Right atrium auricular region (tissue), 2 donors: ENCODE measurements at regions not wholly inside any gene's neighbourhood (a gene's known extent, or its start where the extent isn't known, plus 50 kb on each side); places are given as distances from the start of the nearest gene placed in this dataset.

Source experiments
- DNase-seq: peaks from one replicate; pipeline ENCODE4 v3.0.0-alpha.2; 2019; ENCODE audit warnings: low spot score
- H3K27ac ChIP-seq, 2 donors: fragments of 200-600 bp; sonication (generic); 1 replicate in 1 of 2; 2 replicates in 1 of 2; pipeline ENCODE4 v1.5.1; 2016 to 2019
- H3K27me3 ChIP-seq, 2 donors: fragments of 200-600 bp; sonication (generic); one replicate each; pipeline versions ENCODE4 v1.5.1 to v1.6.0; 2017 to 2019
- H3K36me3 ChIP-seq: fragments of 200-600 bp; sonication (generic); one replicate; pipeline ENCODE4 v1.5.1; 2016
- H3K4me1 ChIP-seq, 2 donors: fragments of 200-600 bp; sonication (generic); one replicate each; pipeline versions ENCODE4 v1.5.1 to v1.6.0; 2017 to 2019
- H3K4me3 ChIP-seq, 2 donors: fragments of 200-600 bp; sonication (generic); 1 replicate in 1 of 2; 2 replicates in 1 of 2; pipeline ENCODE4 v1.5.1; 2017 to 2019; ENCODE audit warnings: mild to moderate bottlenecking in 1 of 2, moderate library complexity in 1 of 2
- H3K9me3 ChIP-seq, 2 donors: fragments of 200-600 bp; sonication (generic); one replicate each; pipeline ENCODE4 v1.5.1; 2019
- CTCF ChIP-seq, 2 donors: fragments of 200-600 bp; sonication (generic); IDR thresholded peaks; one replicate each; pipeline ENCODE4 v1.5.1; 2019; ENCODE audit warnings: antibody characterized with exemption in 2 of 2

GRCh38 chr4:125042041-125042440 is 272.7 kb upstream of the FAT4 start:
- no peak for DNase-seq
- Histone ChIP-seq H3K27me3 (no peaks in the 10 kb centered on the region), H3K36me3 (no peaks in the 10 kb centered on the region), H3K4me1 (no peaks in the 10 kb centered on the region), H3K9me3 (no peaks in the 10 kb centered on the region), H3K4me3 (no peak overlapping the region), H3K27ac (no peak overlapping the region)
- TF ChIP-seq CTCF (IDR thresholded peaks at IDR 0.05): no peak

GRCh38 chr4:125041372-125041930 is 273.3 kb upstream of the FAT4 start:
- no peak overlapping the region for H3K4me3 ChIP-seq
- TF ChIP-seq CTCF (IDR thresholded peaks at IDR 0.05): no peak
- no peaks in the 10 kb centered on the region for H3K9me3 ChIP-seq
- DNase-seq: no peak
- H3K36me3 ChIP-seq: no peaks in the 10 kb centered on the region
- no peak overlapping the region for H3K27ac ChIP-seq
- H3K27me3 ChIP-seq: no peaks in the 10 kb centered on the region
- H3K4me1 ChIP-seq: no peaks in the 10 kb centered on the region

GRCh38 chr4:125039550-125039949 is 275.2 kb upstream of the FAT4 start:
- no peak for TF ChIP-seq CTCF (IDR thresholded peaks at IDR 0.05)
- H3K9me3 ChIP-seq: peaks cover 0 to 3% of the 10 kb centered on the region in 2 donors
- no peak overlapping the region for H3K4me3 ChIP-seq
- no peak for DNase-seq
- H3K27me3 ChIP-seq: no peaks in the 10 kb centered on the region
- no peak overlapping the region for H3K27ac ChIP-seq
- no peaks in the 10 kb centered on the region for H3K36me3 ChIP-seq
- H3K4me1 ChIP-seq: no peaks in the 10 kb centered on the region

- no peak for DNase-seq
- no peaks in the 10 kb centered on the region for H3K4me1 ChIP-seq
- no peak overlapping the region for H3K4me3 ChIP-seq
- no peak overlapping the region for H3K27ac ChIP-seq
- H3K9me3 ChIP-seq: no peaks in the 10 kb centered on the region
- no peaks in the 10 kb centered on the region for H3K36me3 ChIP-seq
- no peak for TF ChIP-seq CTCF (IDR thresholded peaks at IDR 0.05)
- no peaks in the 10 kb centered on the region for H3K27me3 ChIP-seq
These were observed 291.8 kb upstream of the FAT4 start for GRCh38 chr4:125022855-125023501.

GRCh38 chr4:125021189-125021588 is 293.6 kb upstream of the FAT4 start:
- no peaks in the 10 kb centered on the region for H3K9me3 ChIP-seq
- H3K27me3 ChIP-seq: no peaks in the 10 kb centered on the region
- no peak overlapping the region for H3K4me3 ChIP-seq
- H3K4me1 ChIP-seq: no peaks in the 10 kb centered on the region
- H3K36me3 ChIP-seq: no peaks in the 10 kb centered on the region
- no peak for DNase-seq
- H3K27ac ChIP-seq: no peak overlapping the region
- no peak for TF ChIP-seq CTCF (IDR thresholded peaks at IDR 0.05)
